ENCODE measurements at regions not wholly inside any gene's neighbourhood (a gene's known extent, or its start where the extent isn't known, plus 50 kb on each side); places are given as distances from the start of the nearest gene placed in this dataset.
A peak's percentile ranks its signal among the peaks of the same experiment; 100 is the strongest.
"Not testable (repeated sequence)": the region's sequence is repeated elsewhere in the genome, so short reads cannot be mapped to it uniquely, and the experiment has no call there.

DNA sequence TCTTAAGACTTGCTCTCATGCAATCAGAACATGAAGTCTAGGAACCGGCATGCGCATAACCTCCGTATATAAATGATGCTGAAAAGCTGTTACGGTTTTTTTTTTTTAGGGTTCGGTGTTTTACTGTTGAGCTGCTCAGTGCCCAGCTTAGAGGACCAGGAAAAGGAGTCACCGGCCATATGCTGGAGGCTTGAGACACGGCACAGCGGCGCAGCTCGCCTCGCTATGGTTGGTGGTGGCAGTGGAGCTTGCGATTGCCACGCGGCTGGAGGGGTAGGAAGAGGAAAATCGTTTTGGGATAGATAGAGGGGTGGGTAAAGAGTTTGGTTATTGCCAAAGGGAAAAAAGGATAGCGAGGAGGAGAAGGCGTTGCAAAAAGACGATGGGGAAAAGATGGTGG lies 841.3 kb downstream of the SPATA31A1 start:
- not testable (repeated sequence) for H3K4me1 Mint-ChIP-seq; H3K27me3 Mint-ChIP-seq; H3K4me3 Mint-ChIP-seq; H3K36me3 Mint-ChIP-seq; ATAC-seq (ENCODE audit: low read depth); H3K9me3 Mint-ChIP-seq; H3K27ac Mint-ChIP-seq; DNase-seq (ENCODE audit: low spot score in 2 of 2)

DNA sequence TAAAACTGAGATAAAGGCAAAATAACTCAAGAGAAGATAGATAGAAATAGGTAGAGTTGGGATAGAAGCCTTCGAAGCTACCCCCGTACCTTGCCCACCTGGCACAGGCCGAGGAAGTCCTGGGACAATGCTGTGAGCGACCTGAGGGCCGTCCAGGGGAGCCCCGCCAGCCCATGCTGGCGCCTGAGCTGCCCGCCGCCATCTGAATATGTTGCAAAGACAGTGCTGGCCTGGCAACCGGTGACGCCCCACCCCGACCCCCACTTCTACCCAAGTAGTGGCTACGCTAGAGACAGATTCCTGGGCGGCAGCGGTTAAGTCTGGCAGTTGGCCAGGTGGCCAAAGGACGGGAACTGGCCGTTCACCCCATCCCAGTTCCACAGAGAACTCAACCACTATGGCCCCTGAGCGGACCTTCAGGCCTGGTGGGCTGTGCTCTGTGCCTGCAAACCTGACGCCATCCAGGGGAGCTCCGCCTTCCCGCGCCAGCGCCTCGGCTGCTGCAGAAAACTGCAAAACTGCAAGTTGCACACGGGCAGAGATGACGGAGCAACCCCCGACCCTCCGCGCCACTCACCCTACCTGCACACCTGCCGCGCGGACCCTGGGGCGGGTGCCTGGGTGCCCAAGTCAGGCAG lies 866.2 kb downstream of the SPATA31A1 start:
- ATAC-seq (ENCODE audit: low read depth); H3K4me1 Mint-ChIP-seq; H3K27ac Mint-ChIP-seq; H3K4me3 Mint-ChIP-seq; H3K9me3 Mint-ChIP-seq; H3K36me3 Mint-ChIP-seq; DNase-seq (ENCODE audit: low spot score in 2 of 2); H3K27me3 Mint-ChIP-seq: not testable (repeated sequence)

DNA sequence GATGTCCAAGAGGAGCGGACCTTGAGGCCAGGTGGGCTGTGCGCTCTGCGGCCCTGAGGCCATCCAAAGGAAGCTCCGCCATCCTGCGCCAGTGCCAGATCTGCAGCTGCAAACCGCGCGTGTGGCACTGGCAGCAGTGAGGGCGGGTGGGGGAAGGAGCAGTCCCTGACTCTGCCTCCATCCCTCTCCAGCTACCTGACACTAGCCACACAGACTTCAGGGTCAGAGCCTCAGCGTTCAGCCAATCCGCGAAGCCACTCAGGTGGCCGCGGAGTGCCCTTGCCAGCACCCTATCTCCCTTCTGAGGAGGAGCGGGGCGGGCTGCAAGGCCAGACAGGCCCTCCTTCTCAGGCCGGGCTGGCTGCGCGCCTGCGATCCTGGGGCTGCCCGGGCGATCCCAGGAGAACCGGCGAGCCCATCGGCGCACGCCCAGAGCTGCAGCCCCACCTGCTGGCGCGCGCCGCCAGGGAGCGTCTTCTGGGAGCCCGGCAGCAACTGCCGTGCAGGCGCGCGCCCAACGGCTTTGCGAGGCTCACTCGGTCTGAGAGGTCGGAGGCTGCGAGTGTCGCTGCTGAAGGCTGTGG lies 867.2 kb downstream of the SPATA31A1 start:
- not testable (repeated sequence) for H3K4me1 Mint-ChIP-seq; H3K9me3 Mint-ChIP-seq; ATAC-seq (ENCODE audit: low read depth); H3K27me3 Mint-ChIP-seq; H3K36me3 Mint-ChIP-seq; H3K27ac Mint-ChIP-seq
- DNase-seq (ENCODE audit: low spot score in 2 of 2) = peak in 1 of 2 donors; percentile 13
- H3K4me3 Mint-ChIP-seq = peak overlapping the region; percentile 68

DNA sequence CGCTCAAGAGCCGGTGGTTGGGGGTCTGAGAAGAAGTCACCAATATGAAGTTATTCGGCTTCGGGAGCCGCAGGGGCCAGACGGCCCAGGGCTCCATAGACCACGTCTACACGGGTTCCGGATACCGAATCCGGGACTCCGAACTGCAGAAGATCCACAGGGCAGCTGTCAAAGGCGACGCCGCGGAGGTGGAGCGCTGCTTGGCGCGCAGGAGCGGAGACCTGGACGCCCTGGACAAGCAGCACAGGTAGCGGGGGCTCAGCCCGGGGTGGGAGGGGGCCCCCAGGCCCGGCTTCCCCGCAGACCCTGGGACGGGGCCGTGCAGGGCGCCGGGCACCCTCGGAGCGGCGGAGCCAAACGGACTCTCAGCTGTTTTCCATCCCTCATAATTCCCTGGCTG lies 867.9 kb downstream of the SPATA31A1 start:
- not testable (repeated sequence) for H3K27me3 Mint-ChIP-seq; ATAC-seq (ENCODE audit: low read depth); H3K36me3 Mint-ChIP-seq; H3K9me3 Mint-ChIP-seq; H3K4me3 Mint-ChIP-seq; H3K27ac Mint-ChIP-seq; H3K4me1 Mint-ChIP-seq
- DNase-seq (ENCODE audit: low spot score in 2 of 2) = peak in 1 of 2 donors; percentile 10

Data from memory B cell (primary cell).